Left cardiac atrium (tissue), 4 donors: ENCODE measurements at regions not wholly inside any gene's neighbourhood (a gene's known extent, or its start where the extent isn't known, plus 50 kb on each side); places are given as distances from the start of the nearest gene placed in this dataset.
A peak's percentile ranks its signal among the peaks of the same experiment; 100 is the strongest.
"Not testable (repeated sequence)": the region's sequence is repeated elsewhere in the genome, so short reads cannot be mapped to it uniquely, and the experiment has no call there.

Source experiments
- ATAC-seq, 2 donors: fragments of 200-7000 bp; cut with Tn5 transposase; one replicate each; pipeline ENCODE4 v1.9.1; 2020; ENCODE audit warnings: mild to moderate bottlenecking in 2 of 2, moderate library complexity in 2 of 2
- DNase-seq: peaks from one replicate; pipeline ENCODE4 v3.0.0-alpha.2; 2020
- intact Hi-C, 2 donors: fragments of 100-400 bp; cut with DNase I; formaldehyde crosslinking; loops; one replicate each; pipeline versions ENCODE4 v1.14.1 to v1.15.1; 2022 to 2023
- donor health status: DM: no; HTN: yes; CAD: no.
- donor health status: DM: no; HTN: yes; CAD: no; lungs with severe emphysema.
- donor health status: DM: yes; HTN: yes; CAD: no.
- donor health status: Dilated cardiomyopathy.

GRCh38 chr12:116327992-116328391 lies 50.5 kb upstream of the MED13L start:
- ATAC-seq, intact Hi-C loops, DNase-seq: not testable (repeated sequence)

- intact Hi-C loops: no loop called here
- no peak for ATAC-seq
- DNase-seq: no peak
Observed at GRCh38 chr12:116331876-116332275, 54.4 kb upstream of the MED13L start.

- DNase-seq (no peak), ATAC-seq (no peak)
- intact Hi-C loops: no loop called here
Observed at GRCh38 chr12:116332705-116333380, 55.4 kb upstream of the MED13L start.

- intact Hi-C loops: no loop called here
- DNase-seq (no peak), ATAC-seq (no peak)
Observed at GRCh38 chr12:116333402-116333801, 55.9 kb upstream of the MED13L start.

DNA sequence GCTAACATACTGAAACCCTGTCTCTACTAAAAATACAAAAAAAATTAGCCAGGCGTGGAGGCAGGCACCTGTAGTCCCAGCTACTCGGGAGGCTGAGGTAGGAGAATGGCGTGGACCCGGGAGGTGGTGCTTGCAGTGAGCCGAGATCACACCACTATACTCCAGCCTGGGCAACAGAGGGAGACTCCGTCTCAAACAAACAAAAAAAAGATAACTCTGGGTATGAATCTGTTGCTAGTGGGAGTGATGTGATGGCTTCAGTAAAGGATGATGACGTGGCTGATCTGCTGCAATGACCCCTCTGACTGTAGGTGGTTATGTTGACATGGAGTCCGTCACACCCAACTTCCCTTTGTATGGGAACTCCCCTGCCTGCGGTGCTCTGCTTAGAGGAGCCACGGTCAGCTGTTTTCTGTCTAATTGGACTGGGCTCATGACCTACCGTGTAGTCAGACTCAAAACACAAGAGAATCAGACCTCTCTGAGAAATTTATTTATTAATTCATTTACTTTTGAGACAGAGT lies 59.1 kb upstream of the MED13L start:
- intact Hi-C loops: no loop called here
- ATAC-seq (peak in 1 of 2 donors; percentile 23), DNase-seq (no peak)

- intact Hi-C loops: no loop called here
- DNase-seq (no peak), ATAC-seq (no peak)
Observed at GRCh38 chr12:116337312-116337711, 59.8 kb upstream of the MED13L start.

- intact Hi-C loops: no loop called here
- no peak for DNase-seq
- no peak for ATAC-seq
Observed at GRCh38 chr12:116338064-116338846, 60.8 kb upstream of the MED13L start.

DNA sequence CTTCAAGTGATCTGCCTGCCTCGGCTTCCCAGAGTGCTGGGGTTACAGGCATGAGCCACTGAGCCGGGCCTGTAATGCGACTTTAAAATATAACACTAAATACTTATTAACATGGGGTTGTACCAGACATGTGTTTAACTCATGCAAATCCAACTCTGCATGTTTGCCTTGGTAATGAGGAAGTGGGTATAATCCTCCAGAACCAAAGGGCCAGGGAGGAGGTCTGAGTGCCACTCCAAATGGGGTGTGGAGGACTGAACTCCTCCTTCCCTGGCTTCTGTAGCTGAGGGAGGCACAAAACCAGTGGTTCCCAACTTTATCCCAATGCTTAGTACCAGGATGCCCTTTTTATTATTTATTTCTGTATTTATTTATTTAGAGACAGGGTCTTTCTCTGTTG lies 61.6 kb upstream of the MED13L start:
- DNase-seq (no peak), ATAC-seq (no peak)
- intact Hi-C loops: no loop called here

- intact Hi-C loops: no loop called here
- DNase-seq (no peak), ATAC-seq (no peak)
Observed at GRCh38 chr12:116339800-116340371, 62.4 kb upstream of the MED13L start.

DNA sequence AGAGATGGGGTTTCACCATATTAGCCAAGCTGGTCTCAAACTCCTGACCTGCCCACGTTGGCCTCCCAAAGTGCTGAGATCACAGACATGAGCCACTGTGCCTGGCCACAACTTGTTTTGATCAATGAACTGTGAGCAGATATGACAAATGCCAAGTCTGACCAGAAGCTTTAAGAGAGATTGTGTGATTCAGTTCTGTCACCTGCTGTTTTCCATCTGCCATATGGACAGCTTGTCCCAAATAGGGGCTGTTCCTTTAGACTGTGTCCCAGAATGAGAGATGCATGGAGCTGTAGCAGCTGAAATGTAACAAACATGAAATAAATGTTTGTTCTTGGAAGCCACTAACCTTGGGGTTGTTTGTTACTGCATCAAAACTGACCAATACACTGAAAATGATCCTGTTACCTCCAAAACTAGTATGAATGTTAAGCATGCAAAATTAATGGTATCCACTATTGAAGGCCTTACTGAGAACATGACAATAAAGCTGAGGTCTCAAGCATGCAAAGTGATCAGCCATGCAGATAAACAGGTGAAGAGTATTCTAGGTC lies 65.9 kb upstream of the MED13L start:
- ATAC-seq: no peak
- no peak for DNase-seq
- intact Hi-C loops: no loop called here

DNA sequence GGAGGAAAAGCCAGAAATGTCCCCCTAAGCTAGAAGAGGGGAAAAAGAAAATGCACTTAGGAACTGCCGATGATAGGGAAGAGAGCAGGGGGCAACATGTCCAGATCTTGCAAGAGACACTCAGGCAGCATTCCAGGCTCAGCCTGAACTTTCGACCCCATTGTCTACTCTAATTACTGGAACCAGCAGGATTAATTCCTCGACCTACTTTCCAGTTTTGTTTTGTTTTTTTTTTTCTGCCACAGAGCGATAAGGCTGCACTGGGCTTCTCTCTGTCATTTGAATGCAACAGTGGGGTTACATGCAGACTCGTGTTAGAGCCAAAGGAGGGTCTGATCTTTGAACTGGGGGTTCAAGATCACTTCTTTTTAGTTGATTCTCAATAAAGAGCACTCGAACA lies 68.7 kb upstream of the MED13L start:
- peak; percentile 19 to 21 for ATAC-seq
- intact Hi-C loops: no loop called here
- DNase-seq: peak; percentile 33

DNA sequence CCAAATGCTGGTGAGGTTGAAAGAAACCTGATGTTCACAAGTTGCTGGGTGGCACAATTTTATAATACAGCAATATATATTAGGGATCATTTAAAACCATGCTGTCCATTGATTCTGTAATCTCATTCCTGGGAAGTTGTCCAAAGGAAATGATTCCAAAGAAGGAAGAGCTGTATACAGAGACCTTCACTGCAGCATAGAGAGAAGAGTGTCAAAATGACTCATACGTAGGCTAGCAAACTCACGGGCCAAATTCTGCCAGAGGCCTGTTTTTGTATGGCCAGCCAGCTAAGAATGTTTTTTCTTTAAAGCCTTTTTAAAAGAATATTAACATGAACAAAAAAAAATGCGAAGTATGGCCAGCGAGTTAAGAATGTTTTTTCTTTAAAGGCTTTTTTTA lies 69.2 kb upstream of the MED13L start:
- intact Hi-C loops: no loop called here
- peak; percentile 48 for DNase-seq
- peak; percentile 67 to 93 for ATAC-seq

DNA sequence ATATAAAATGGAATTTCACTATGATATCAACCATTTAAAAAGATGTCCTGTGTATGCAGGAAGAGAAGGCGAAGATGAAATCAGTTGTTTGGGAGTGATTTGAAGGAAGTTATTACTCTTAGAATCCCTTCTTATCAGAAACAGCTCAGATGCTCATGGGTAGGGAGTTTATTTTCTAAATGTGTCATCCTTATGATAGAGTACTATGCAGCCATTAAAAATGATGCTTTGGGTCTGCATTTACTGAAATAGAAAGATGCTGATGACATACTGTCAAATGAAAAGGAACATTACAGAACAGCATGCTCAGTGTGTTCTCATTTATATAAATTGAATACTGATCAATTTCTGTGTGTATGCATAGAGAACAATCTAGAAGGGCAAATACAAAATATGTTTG lies 69.8 kb upstream of the MED13L start:
- ATAC-seq (no peak), DNase-seq (no peak)
- intact Hi-C loops: no loop called here

GRCh38 chr12:116352315-116352835 lies 74.9 kb upstream of the MED13L start:
- intact Hi-C loops: loop anchor here in 1 of 2 donors (10.0 kb wide), 1 partner anchor 58 kb away; no protein-coding TSS in a partner anchor
- ATAC-seq (no peak), DNase-seq (no peak)

DNA sequence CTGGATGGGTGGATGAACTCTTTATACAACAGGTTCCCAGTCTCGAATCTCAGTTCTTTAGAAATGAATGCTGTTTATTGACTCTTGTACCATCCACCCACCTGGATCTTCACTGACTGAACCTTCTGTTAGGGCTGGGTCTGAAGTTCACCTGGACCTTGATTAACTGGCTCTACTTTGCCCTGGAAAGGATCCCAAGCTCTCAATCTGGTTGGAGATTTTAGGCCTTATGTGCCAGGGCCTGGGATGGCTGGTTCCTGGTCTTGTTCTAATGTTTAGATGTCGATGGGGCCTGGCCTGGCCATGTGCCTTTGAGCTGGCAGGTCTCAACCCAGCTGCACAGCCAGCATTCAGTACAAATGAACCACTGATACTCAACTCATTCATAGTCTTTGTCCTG lies 76.5 kb upstream of the MED13L start:
- DNase-seq (no peak), ATAC-seq (no peak)
- intact Hi-C loops: loop anchor here in 1 of 2 donors (10.0 kb wide), 1 partner anchor 59 kb away; no protein-coding TSS in a partner anchor

- intact Hi-C loops: loop anchor here in 1 of 2 donors (10.0 kb wide), 1 partner anchor 60 kb away; no protein-coding TSS in a partner anchor
Observed at GRCh38 chr12:116354534-116354933, 77.0 kb upstream of the MED13L start.

GRCh38 chr12:116354950-116355783 lies 77.7 kb upstream of the MED13L start:
- ATAC-seq (no peak), DNase-seq (no peak)
- intact Hi-C loops: loop anchor here in 1 of 2 donors (10.0 kb wide), 1 partner anchor 60 kb away; no protein-coding TSS in a partner anchor

More at GRCh38 chr12:116354534-116354933, 77.0 kb upstream of the MED13L start:
- ATAC-seq (no peak), DNase-seq (no peak)

GRCh38 chr12:116358536-116358892 lies 81.0 kb upstream of the MED13L start:
- no peak for DNase-seq
- intact Hi-C loops: loop anchor here in 1 of 2 donors (10.0 kb wide), 1 partner anchor 64 kb away; no protein-coding TSS in a partner anchor
- ATAC-seq: no peak
